ENCODE measurements at regions not wholly inside any gene's neighbourhood (a gene's known extent, or its start where the extent isn't known, plus 50 kb on each side); places are given as distances from the start of the nearest gene placed in this dataset.
"Not testable (repeated sequence)": the region's sequence is repeated elsewhere in the genome, so short reads cannot be mapped to it uniquely, and the experiment has no call there.

GRCh38 chr3:78108269-78108961 lies 1068.5 kb downstream of the ROBO2 start:
- not testable (repeated sequence) for TF ChIP-seq CTCF (conservative IDR thresholded peaks at IDR 0.05 in 1 of 2, IDR thresholded peaks at IDR 0.05 in 1 of 2; ENCODE audit: low read depth in 1 of 2, low read length in 2 of 2); EZH2 (IDR thresholded peaks at IDR 0.05; ENCODE audit: low read length, missing control alignments)

Measured in fibroblast of lung (primary cell).